CD14-positive monocyte (primary cell): ENCODE measurements at regions not wholly inside any gene's neighbourhood (a gene's known extent, or its start where the extent isn't known, plus 50 kb on each side); places are given as distances from the start of the nearest gene placed in this dataset.

Experiments
- DNase-seq, 3 donors: peaks; one replicate each; pipeline ENCODE4 v3.0.0-alpha.2; 2011 to 2022
- H2AFZ ChIP-seq: 2 replicates; pipeline ENCODE4 v1.6.0; 2012; ENCODE audit warnings: mild to moderate bottlenecking, low read depth, low read length, inconsistent platforms; ENCODE audit not compliant: insufficient read depth, poor library complexity, severe bottlenecking
- H3K27ac ChIP-seq, 2 donors: 1 replicate in 1 of 2; 2 replicates in 1 of 2; pipeline ENCODE4 v1.5.1; 2012 to 2013; ENCODE audit warnings: low read length in 2 of 2, control low read depth in 1 of 2, inconsistent platforms in 1 of 2, low read depth in 1 of 2, mild to moderate bottlenecking in 1 of 2
- H3K27me3 ChIP-seq, 2 donors: one replicate each; pipeline versions ENCODE4 v1.6.0 to v1.6.1; 2011 to 2013; ENCODE audit warnings: low read length in 2 of 2; ENCODE audit not compliant: control insufficient read depth in 2 of 2, insufficient read depth in 2 of 2
- H3K36me3 ChIP-seq, 2 donors: replicated peaks in 1 of 2; 1 replicate in 1 of 2; 2 replicates in 1 of 2; pipeline versions ENCODE4 v1.5.1 to v1.6.1; 2012 to 2013; ENCODE audit warnings: low read length in 2 of 2, control low read depth in 1 of 2, inconsistent platforms in 1 of 2, mild to moderate bottlenecking in 1 of 2; ENCODE audit not compliant: insufficient read depth in 2 of 2, control insufficient read depth in 1 of 2
- H3K4me1 ChIP-seq, 2 donors: 1 replicate in 1 of 2; 2 replicates in 1 of 2; pipeline versions ENCODE4 v1.5.1 to v1.6.1; 2012 to 2013; ENCODE audit warnings: low read length in 2 of 2, control low read depth in 1 of 2, inconsistent platforms in 1 of 2, mild to moderate bottlenecking in 1 of 2, moderate library complexity in 1 of 2; ENCODE audit not compliant: insufficient read depth in 2 of 2, control insufficient read depth in 1 of 2
- H3K4me2 ChIP-seq: replicated peaks from 2 replicates; pipeline ENCODE3; 2012; ENCODE audit warnings: low read length, moderate library complexity, mild to moderate bottlenecking; ENCODE audit not compliant: poor library complexity, severe bottlenecking; ENCODE audit errors: extremely low read depth
- H3K4me3 ChIP-seq, 3 experiments: fragments of 200-600 bp in 1 of 3; sonication (generic) in 1 of 3; replicated peaks in 1 of 3; 1 replicate in 2 of 3; 2 replicates in 1 of 3; pipeline ENCODE4 v1.5.1; 2011 to 2013; ENCODE audit warnings: low read length in 3 of 3, mild to moderate bottlenecking in 3 of 3, control low read depth in 2 of 3, low read depth in 2 of 3, inconsistent platforms in 1 of 3, moderate library complexity in 1 of 3
- H3K79me2 ChIP-seq: 2 replicates; pipeline ENCODE4 v1.6.0; 2012; ENCODE audit warnings: mild to moderate bottlenecking, control low read depth, inconsistent platforms, low read length, moderate library complexity; ENCODE audit not compliant: insufficient read depth
- H3K9ac ChIP-seq: 2 replicates; pipeline ENCODE4 v1.6.0; 2017; ENCODE audit warnings: low read length, mild to moderate bottlenecking; ENCODE audit not compliant: insufficient read depth, poor library complexity, severe bottlenecking
- H3K9me3 ChIP-seq, 2 donors: replicated peaks in 1 of 2; 1 replicate in 1 of 2; 2 replicates in 1 of 2; pipeline versions ENCODE4 v1.5.1 to v1.6.1; 2012 to 2013; ENCODE audit warnings: low read length in 2 of 2, control low read depth in 1 of 2; ENCODE audit not compliant: control insufficient read depth in 1 of 2, insufficient read depth in 1 of 2
- H4K20me1 ChIP-seq: 2 replicates; pipeline ENCODE4 v1.6.0; 2012; ENCODE audit warnings: mild to moderate bottlenecking, low read length, control low read depth, moderate library complexity; ENCODE audit not compliant: insufficient read depth
- H3K27ac Mint-ChIP-seq, 7 donors: one replicate each; pipeline ENCODE4 v1.8.0; 2020; ENCODE audit warnings: mild to moderate bottlenecking in 7 of 7, mixed read lengths in 7 of 7, moderate library complexity in 6 of 7, inconsistent platforms in 2 of 7
- H3K27me3 Mint-ChIP-seq, 3 donors: one replicate each; pipeline ENCODE4 v1.8.0; 2021 to 2022; ENCODE audit warnings: low read depth in 3 of 3, mild to moderate bottlenecking in 3 of 3, mixed read lengths in 3 of 3, moderate library complexity in 3 of 3, inconsistent platforms in 1 of 3
- H3K36me3 Mint-ChIP-seq, 2 donors: one replicate each; pipeline ENCODE4 v1.8.0; 2020; ENCODE audit warnings: mixed read lengths in 2 of 2, inconsistent platforms in 1 of 2, mild to moderate bottlenecking in 1 of 2
- H3K4me1 Mint-ChIP-seq: one replicate; pipeline ENCODE4 v1.8.0; 2020; ENCODE audit warnings: mild to moderate bottlenecking, mixed read lengths
- H3K4me3 Mint-ChIP-seq, 2 donors: one replicate each; pipeline ENCODE4 v1.8.0; 2020; ENCODE audit warnings: mild to moderate bottlenecking in 2 of 2, mixed read lengths in 2 of 2, moderate library complexity in 1 of 2
- H3K9me3 Mint-ChIP-seq, 7 donors: one replicate each; pipeline ENCODE4 v1.8.0; 2020 to 2022; ENCODE audit warnings: mixed read lengths in 7 of 7, mild to moderate bottlenecking in 6 of 7, moderate library complexity in 6 of 7, inconsistent platforms in 2 of 7
- WGBS: methylation state at CpG from one replicate; pipeline ENCODE4 v1.1.5; 2013; ENCODE audit warnings: missing lambda C conversion rate; ENCODE audit not compliant: insufficient coverage; 5-methylcytosine and 5-hydroxymethylcytosine counted together
- intact Hi-C, 2 donors: fragments of 100-400 bp; cut with micrococcal nuclease; formaldehyde crosslinking; loops; one replicate each; pipeline versions ENCODE4 v1.15.0 to v1.15.1; 2023
- TF ChIP-seq, protein P1 (sequence below): fragments of 200-600 bp; IDR thresholded peaks from one replicate; pipeline ENCODE4 v1.8.0; 2022; ENCODE audit warnings: antibody characterized with exemption, mild to moderate bottlenecking

GRCh38 chr17:65356536-65356935, 204.9 kb downstream of the AXIN2 start:
- Mint-ChIP-seq H3K4me3 (no peak overlapping the region), H3K9me3 (peaks cover 0 to 2% (median 0%) of the 10 kb centered on the region in 7 donors), H3K4me1 (no peaks in the 10 kb centered on the region), H3K27me3 (peaks cover 2 to 12% (median 8%) of the 10 kb centered on the region in 3 donors), H3K36me3 (no peaks in the 10 kb centered on the region), H3K27ac (no peak overlapping the region)
- no peak overlapping the region for H3K4me3 ChIP-seq
- no peaks in the 10 kb centered on the region for H4K20me1 ChIP-seq
- no peak overlapping the region for H3K27ac ChIP-seq
- H3K4me2 ChIP-seq, result no peak overlapping the region
- H3K9ac ChIP-seq, result no peak overlapping the region
- no peaks in the 10 kb centered on the region for H3K4me1 ChIP-seq
- TF ChIP-seq, protein P1, sequence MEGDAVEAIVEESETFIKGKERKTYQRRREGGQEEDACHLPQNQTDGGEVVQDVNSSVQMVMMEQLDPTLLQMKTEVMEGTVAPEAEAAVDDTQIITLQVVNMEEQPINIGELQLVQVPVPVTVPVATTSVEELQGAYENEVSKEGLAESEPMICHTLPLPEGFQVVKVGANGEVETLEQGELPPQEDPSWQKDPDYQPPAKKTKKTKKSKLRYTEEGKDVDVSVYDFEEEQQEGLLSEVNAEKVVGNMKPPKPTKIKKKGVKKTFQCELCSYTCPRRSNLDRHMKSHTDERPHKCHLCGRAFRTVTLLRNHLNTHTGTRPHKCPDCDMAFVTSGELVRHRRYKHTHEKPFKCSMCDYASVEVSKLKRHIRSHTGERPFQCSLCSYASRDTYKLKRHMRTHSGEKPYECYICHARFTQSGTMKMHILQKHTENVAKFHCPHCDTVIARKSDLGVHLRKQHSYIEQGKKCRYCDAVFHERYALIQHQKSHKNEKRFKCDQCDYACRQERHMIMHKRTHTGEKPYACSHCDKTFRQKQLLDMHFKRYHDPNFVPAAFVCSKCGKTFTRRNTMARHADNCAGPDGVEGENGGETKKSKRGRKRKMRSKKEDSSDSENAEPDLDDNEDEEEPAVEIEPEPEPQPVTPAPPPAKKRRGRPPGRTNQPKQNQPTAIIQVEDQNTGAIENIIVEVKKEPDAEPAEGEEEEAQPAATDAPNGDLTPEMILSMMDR, result no peak
- H3K36me3 ChIP-seq, result no peaks in the 10 kb centered on the region
- no peaks in the 10 kb centered on the region for H3K27me3 ChIP-seq
- no peaks in the 10 kb centered on the region for H3K9me3 ChIP-seq
- H3K79me2 ChIP-seq, result no peaks in the 10 kb centered on the region
- intact Hi-C loops, result no loop called here
- H2AFZ ChIP-seq, result no peak overlapping the region
- WGBS, result 100% methylated on average over 2 of the region's 5 CpGs
- no peak for DNase-seq

- WGBS, result no CpG with 5 or more reads among the region's 4 CpGs
- H3K4me3 Mint-ChIP-seq, result no peak overlapping the region
These were observed 206.2 kb downstream of the AXIN2 start for GRCh38 chr17:65355246-65355645.

More at GRCh38 chr17:65355246-65355645, 206.2 kb downstream of the AXIN2 start:
- Histone ChIP-seq H3K9ac (no peak overlapping the region), H3K27me3 (no peaks in the 10 kb centered on the region), H3K4me3 (no peak overlapping the region), H3K4me1 (no peaks in the 10 kb centered on the region), H3K4me2 (no peak overlapping the region), H3K79me2 (no peaks in the 10 kb centered on the region), H4K20me1 (no peaks in the 10 kb centered on the region), H2AFZ (no peak overlapping the region), H3K27ac (no peak overlapping the region), H3K36me3 (no peaks in the 10 kb centered on the region), H3K9me3 (no peaks in the 10 kb centered on the region)
- no peaks in the 10 kb centered on the region for H3K36me3 Mint-ChIP-seq
- H3K9me3 Mint-ChIP-seq, result peaks cover 0 to 2% (median 0%) of the 10 kb centered on the region in 7 donors
- no peaks in the 10 kb centered on the region for H3K4me1 Mint-ChIP-seq
- TF ChIP-seq, protein P1, result no peak
- no peak for DNase-seq
- intact Hi-C loops, result no loop called here
- H3K27me3 Mint-ChIP-seq, result peaks cover 2 to 15% (median 12%) of the 10 kb centered on the region in 3 donors
- H3K27ac Mint-ChIP-seq, result no peak overlapping the region
